Thyroid gland (tissue), 4 donors: ENCODE measurements at regions not wholly inside any gene's neighbourhood (a gene's known extent, or its start where the extent isn't known, plus 50 kb on each side); places are given as distances from the start of the nearest gene placed in this dataset.

Source experiments
- CTCF ChIP-seq, 6 experiments: fragments of 200-600 bp in 3 of 6; fragments of 450-650 bp in 3 of 6; sonication (generic) in 3 of 6; IDR thresholded peaks; one replicate each; pipeline ENCODE4 v1.5.1; 2016 to 2019; ENCODE audit warnings: antibody characterized with exemption in 6 of 6, mild to moderate bottlenecking in 2 of 6, inconsistent platforms in 1 of 6, moderate library complexity in 1 of 6
- POLR2A ChIP-seq, 2 donors: fragments of 450-650 bp; IDR thresholded peaks; one replicate each; pipeline ENCODE4 v1.6.1; 2017; ENCODE audit warnings: antibody characterized with exemption in 2 of 2, mild to moderate bottlenecking in 2 of 2, moderate library complexity in 1 of 2

GRCh38 chr5:18888821-18889220 is 1099.2 kb downstream of the CDH18 start:
- TF ChIP-seq CTCF (IDR thresholded peaks at IDR 0.05) = no peak
- TF ChIP-seq POLR2A (IDR thresholded peaks at IDR 0.05) = no peak
